ENCODE measurements at regions not wholly inside any gene's neighbourhood (a gene's known extent, or its start where the extent isn't known, plus 50 kb on each side); places are given as distances from the start of the nearest gene placed in this dataset.

DNA sequence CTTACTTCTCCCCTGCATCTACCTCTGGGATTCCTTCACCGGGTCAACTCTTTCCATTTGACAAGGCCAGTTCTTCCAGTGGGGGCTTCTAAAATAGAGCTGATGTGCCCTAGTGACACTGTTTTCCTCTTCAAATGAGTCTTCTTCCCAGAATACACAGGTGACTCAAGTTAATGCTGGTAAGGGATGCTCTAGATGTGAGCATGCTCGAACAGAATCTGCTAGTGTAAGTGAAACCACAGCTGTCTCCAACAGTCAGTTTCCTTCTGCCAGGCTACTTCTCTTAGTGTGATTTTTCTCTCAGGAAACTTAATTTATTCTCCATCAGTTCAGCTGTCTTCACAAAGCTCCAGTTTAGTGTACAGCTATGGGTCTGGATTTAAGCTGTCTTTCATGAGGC, 194.9 kb upstream of the C1orf87 start:
- Histone ChIP-seq H3K9me3 (ENCODE audit: insufficient read depth, low read length) (no peaks in the 10 kb centered on the region), H3K27me3 (ENCODE audit: low read depth, low read length) (no peaks in the 10 kb centered on the region), H3K9ac (ENCODE audit: low read length) (no peak overlapping the region), H3K4me3 (ENCODE audit: low read length) (no peak overlapping the region), H3K27ac (ENCODE audit: low read length) (no peak overlapping the region), H3K4me1 (ENCODE audit: low read length) (no peaks in the 10 kb centered on the region), H3K79me2 (ENCODE audit: low read length) (no peaks in the 10 kb centered on the region), H3K36me3 (replicated peaks; ENCODE audit: low read depth, low read length) (no peaks in the 10 kb centered on the region), H4K20me1 (ENCODE audit: insufficient read depth, low read length) (no peaks in the 10 kb centered on the region), H3K4me2 (ENCODE audit: low read length) (no peak overlapping the region), H2AFZ (ENCODE audit: low read depth, low read length) (no peak overlapping the region)
- TF ChIP-seq, protein P1, sequence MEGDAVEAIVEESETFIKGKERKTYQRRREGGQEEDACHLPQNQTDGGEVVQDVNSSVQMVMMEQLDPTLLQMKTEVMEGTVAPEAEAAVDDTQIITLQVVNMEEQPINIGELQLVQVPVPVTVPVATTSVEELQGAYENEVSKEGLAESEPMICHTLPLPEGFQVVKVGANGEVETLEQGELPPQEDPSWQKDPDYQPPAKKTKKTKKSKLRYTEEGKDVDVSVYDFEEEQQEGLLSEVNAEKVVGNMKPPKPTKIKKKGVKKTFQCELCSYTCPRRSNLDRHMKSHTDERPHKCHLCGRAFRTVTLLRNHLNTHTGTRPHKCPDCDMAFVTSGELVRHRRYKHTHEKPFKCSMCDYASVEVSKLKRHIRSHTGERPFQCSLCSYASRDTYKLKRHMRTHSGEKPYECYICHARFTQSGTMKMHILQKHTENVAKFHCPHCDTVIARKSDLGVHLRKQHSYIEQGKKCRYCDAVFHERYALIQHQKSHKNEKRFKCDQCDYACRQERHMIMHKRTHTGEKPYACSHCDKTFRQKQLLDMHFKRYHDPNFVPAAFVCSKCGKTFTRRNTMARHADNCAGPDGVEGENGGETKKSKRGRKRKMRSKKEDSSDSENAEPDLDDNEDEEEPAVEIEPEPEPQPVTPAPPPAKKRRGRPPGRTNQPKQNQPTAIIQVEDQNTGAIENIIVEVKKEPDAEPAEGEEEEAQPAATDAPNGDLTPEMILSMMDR (IDR thresholded peaks at IDR 0.05; ENCODE audit: low read depth, low read length): no peak
- TF ChIP-seq EZH2phosphoT487 (IDR thresholded peaks at IDR 0.05; ENCODE audit: low read depth): no peak

DNA sequence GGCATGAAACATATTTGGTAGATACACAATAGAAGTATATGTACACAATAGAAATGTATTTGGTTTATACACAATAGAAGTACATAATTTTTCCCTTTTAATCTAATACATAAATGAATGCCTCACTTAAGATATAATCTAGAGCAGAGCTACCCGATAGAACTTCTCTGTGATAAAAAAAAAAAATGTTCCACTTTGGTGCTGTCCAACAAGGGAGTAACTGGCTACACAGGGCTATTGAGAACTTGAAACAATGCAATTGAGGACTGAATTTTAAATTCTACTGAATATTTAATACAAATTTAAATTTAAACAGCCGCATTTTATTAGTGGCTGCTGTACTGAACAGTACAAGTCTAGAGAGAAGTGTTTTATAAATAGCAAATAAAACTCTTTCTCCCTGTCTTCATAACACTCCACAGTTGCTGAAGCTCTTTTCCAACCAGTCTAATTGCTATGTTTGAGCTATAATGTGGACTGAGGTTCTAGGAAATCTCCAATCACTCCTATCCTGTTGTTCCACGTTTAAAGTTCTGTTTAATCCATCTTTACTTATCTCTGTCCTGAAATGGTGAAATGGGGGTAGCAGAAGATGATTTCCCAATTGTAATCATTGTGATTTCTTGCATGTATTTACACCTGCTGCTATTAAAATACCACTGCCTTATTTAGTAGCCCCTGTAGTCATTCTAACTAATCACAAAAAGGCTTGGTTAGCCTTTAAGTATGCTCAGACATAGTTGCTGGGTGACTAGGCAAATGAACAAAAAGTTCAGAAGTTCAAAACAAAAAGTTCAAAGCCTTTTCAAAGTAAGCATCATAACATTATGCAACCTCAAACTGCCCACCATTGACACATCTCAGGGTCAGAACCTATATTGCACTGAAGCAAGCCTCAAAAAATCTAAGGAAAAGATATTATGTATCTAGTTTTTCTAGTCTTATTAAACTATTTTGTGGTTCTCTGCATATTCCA, 192.3 kb upstream of the C1orf87 start:
- no peaks in the 10 kb centered on the region for H3K9me3 ChIP-seq (ENCODE audit: insufficient read depth, low read length)
- no peak overlapping the region for H3K4me2 ChIP-seq (ENCODE audit: low read length)
- H3K79me2 ChIP-seq (ENCODE audit: low read length): no peaks in the 10 kb centered on the region
- no peak overlapping the region for H2AFZ ChIP-seq (ENCODE audit: low read depth, low read length)
- no peak for TF ChIP-seq EZH2phosphoT487 (IDR thresholded peaks at IDR 0.05; ENCODE audit: low read depth)
- TF ChIP-seq, protein P1 (IDR thresholded peaks at IDR 0.05; ENCODE audit: low read depth, low read length): no peak
- no peaks in the 10 kb centered on the region for H3K36me3 ChIP-seq (replicated peaks; ENCODE audit: low read depth, low read length)
- no peaks in the 10 kb centered on the region for H4K20me1 ChIP-seq (ENCODE audit: insufficient read depth, low read length)
- H3K27ac ChIP-seq (ENCODE audit: low read length): no peak overlapping the region
- H3K9ac ChIP-seq (ENCODE audit: low read length): no peak overlapping the region
- H3K27me3 ChIP-seq (ENCODE audit: low read depth, low read length): no peaks in the 10 kb centered on the region
- no peaks in the 10 kb centered on the region for H3K4me1 ChIP-seq (ENCODE audit: low read length)
- H3K4me3 ChIP-seq (ENCODE audit: low read length): no peak overlapping the region

DNA sequence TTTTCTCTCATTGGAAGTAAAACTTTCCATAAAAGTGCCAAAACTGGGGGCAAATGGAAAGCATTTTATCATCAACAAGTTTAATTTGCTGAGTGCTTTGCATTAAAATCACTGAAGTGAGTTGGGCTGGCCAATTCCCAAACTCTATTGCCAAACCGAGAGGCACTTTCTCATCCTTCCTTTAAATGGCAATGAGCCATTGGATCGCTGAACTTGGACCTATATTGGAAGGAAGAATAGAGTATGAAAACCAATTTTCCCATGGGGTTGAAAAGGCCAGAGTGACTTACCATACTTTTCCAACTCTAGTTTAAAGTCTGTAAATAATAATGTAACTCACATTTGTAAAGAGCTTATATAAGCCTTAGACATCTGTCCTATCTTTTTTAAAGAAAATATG, 189.1 kb upstream of the C1orf87 start:
- no peaks in the 10 kb centered on the region for H3K9me3 ChIP-seq (ENCODE audit: insufficient read depth, low read length)
- no peaks in the 10 kb centered on the region for H3K4me1 ChIP-seq (ENCODE audit: low read length)
- H3K27ac ChIP-seq (ENCODE audit: low read length): no peak overlapping the region
- no peaks in the 10 kb centered on the region for H3K36me3 ChIP-seq (replicated peaks; ENCODE audit: low read depth, low read length)
- H2AFZ ChIP-seq (ENCODE audit: low read depth, low read length): no peak overlapping the region
- TF ChIP-seq, protein P1 (IDR thresholded peaks at IDR 0.05; ENCODE audit: low read depth, low read length): no peak
- TF ChIP-seq EZH2phosphoT487 (IDR thresholded peaks at IDR 0.05; ENCODE audit: low read depth): no peak
- H3K79me2 ChIP-seq (ENCODE audit: low read length): no peaks in the 10 kb centered on the region
- H3K9ac ChIP-seq (ENCODE audit: low read length): no peak overlapping the region
- no peak overlapping the region for H3K4me2 ChIP-seq (ENCODE audit: low read length)
- H4K20me1 ChIP-seq (ENCODE audit: insufficient read depth, low read length): no peaks in the 10 kb centered on the region
- H3K4me3 ChIP-seq (ENCODE audit: low read length): no peak overlapping the region
- H3K27me3 ChIP-seq (ENCODE audit: low read depth, low read length): no peaks in the 10 kb centered on the region

DNA sequence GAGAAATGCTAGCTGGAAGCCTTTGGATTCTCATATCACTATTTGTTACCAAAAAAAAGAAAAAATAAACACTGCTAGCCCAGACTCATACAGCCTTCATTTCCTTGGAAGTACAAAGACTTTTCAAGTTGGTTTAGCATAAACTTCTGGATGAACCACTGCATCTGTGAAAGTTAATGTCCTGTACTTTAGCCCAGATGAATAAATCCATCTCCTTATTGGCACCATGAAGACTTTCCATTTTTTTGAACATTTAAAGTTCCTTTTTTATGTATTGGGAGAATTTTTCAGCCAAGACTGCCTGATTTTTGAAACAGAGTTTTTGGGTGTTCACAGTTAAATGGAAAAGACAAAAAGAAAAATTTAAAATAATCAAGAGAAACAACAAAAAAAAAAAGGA, 184.0 kb upstream of the C1orf87 start:
- Histone ChIP-seq H2AFZ (ENCODE audit: low read depth, low read length) (no peak overlapping the region), H3K36me3 (replicated peaks; ENCODE audit: low read depth, low read length) (no peaks in the 10 kb centered on the region), H3K79me2 (ENCODE audit: low read length) (no peaks in the 10 kb centered on the region), H3K4me3 (ENCODE audit: low read length) (no peak overlapping the region), H3K9me3 (ENCODE audit: insufficient read depth, low read length) (no peaks in the 10 kb centered on the region), H3K27ac (ENCODE audit: low read length) (no peak overlapping the region), H3K4me2 (ENCODE audit: low read length) (no peak overlapping the region), H3K9ac (ENCODE audit: low read length) (no peak overlapping the region), H3K27me3 (ENCODE audit: low read depth, low read length) (no peaks in the 10 kb centered on the region), H4K20me1 (ENCODE audit: insufficient read depth, low read length) (no peaks in the 10 kb centered on the region), H3K4me1 (ENCODE audit: low read length) (no peaks in the 10 kb centered on the region)
- TF ChIP-seq, protein P1 (IDR thresholded peaks at IDR 0.05; ENCODE audit: low read depth, low read length): no peak
- TF ChIP-seq EZH2phosphoT487 (IDR thresholded peaks at IDR 0.05; ENCODE audit: low read depth): no peak

Measured in OCI-LY3 (cell line).